Superior temporal gyrus (tissue), 1 donor: ENCODE measurements at regions not wholly inside any gene's neighbourhood (a gene's known extent, or its start where the extent isn't known, plus 50 kb on each side); places are given as distances from the start of the nearest gene placed in this dataset.
"Not testable (repeated sequence)": the region's sequence is repeated elsewhere in the genome, so short reads cannot be mapped to it uniquely, and the experiment has no call there.

Experiments used
- DNase-seq: peaks from one replicate; pipeline ENCODE4 v3.0.0-alpha.2; 2016; ENCODE audit errors: extremely low spot score

GRCh38 chr2:83160571-83160970 lies 1298.5 kb downstream of the SUCLG1 start:
- no peak for DNase-seq

- no peak for DNase-seq
These were observed 1303.3 kb downstream of the SUCLG1 start for GRCh38 chr2:83155826-83156225.

- DNase-seq = no peak
These were observed 1315.1 kb downstream of the SUCLG1 start for GRCh38 chr2:83143946-83144345.

- DNase-seq = no peak
These were observed 1316.1 kb downstream of the SUCLG1 start for GRCh38 chr2:83142934-83143333.

GRCh38 chr2:83115606-83116005 lies 1343.5 kb downstream of the SUCLG1 start:
- DNase-seq = no peak

- DNase-seq = no peak
These were observed 1343.9 kb downstream of the SUCLG1 start for GRCh38 chr2:83115155-83115554.

GRCh38 chr2:83113953-83114352 lies 1345.1 kb downstream of the SUCLG1 start:
- DNase-seq = no peak

GRCh38 chr2:83112858-83113257 lies 1346.2 kb downstream of the SUCLG1 start:
- no peak for DNase-seq

- DNase-seq = no peak
These were observed 1349.8 kb downstream of the SUCLG1 start for GRCh38 chr2:83109284-83109683.

GRCh38 chr2:83106853-83107252 lies 1352.2 kb downstream of the SUCLG1 start:
- no peak for DNase-seq

- DNase-seq = no peak
These were observed 1354.9 kb downstream of the SUCLG1 start for GRCh38 chr2:83104202-83104601.

GRCh38 chr2:83103613-83104012 lies 1355.5 kb downstream of the SUCLG1 start:
- DNase-seq = no peak

GRCh38 chr2:83089051-83089450 lies 1370.0 kb downstream of the SUCLG1 start:
- DNase-seq = not testable (repeated sequence)

- no peak for DNase-seq
These were observed 1373.2 kb downstream of the SUCLG1 start for GRCh38 chr2:83085869-83086268.

GRCh38 chr2:83081826-83082690 lies 1377.0 kb downstream of the SUCLG1 start:
- DNase-seq = no peak

GRCh38 chr2:83079007-83079406 lies 1380.1 kb downstream of the SUCLG1 start:
- DNase-seq = no peak

- no peak for DNase-seq
These were observed 1386.3 kb downstream of the SUCLG1 start for GRCh38 chr2:83072767-83073166.

- no peak for DNase-seq
These were observed 1387.2 kb downstream of the SUCLG1 start for GRCh38 chr2:83071914-83072313.

GRCh38 chr2:83071352-83071751 lies 1387.7 kb downstream of the SUCLG1 start:
- DNase-seq = no peak

- DNase-seq = no peak
These were observed 1389.4 kb downstream of the SUCLG1 start for GRCh38 chr2:83069724-83070123.

GRCh38 chr2:83068714-83069113 lies 1390.4 kb downstream of the SUCLG1 start:
- DNase-seq = no peak

- no peak for DNase-seq
These were observed 1391.1 kb downstream of the SUCLG1 start for GRCh38 chr2:83067947-83068346.

- no peak for DNase-seq
These were observed 1395.1 kb downstream of the SUCLG1 start for GRCh38 chr2:83063933-83064332.

GRCh38 chr2:83063511-83063910 lies 1395.6 kb downstream of the SUCLG1 start:
- DNase-seq = no peak
